ENCODE measurements at regions not wholly inside any gene's neighbourhood (a gene's known extent, or its start where the extent isn't known, plus 50 kb on each side); places are given as distances from the start of the nearest gene placed in this dataset.
"Not testable (repeated sequence)": the region's sequence is repeated elsewhere in the genome, so short reads cannot be mapped to it uniquely, and the experiment has no call there.

GRCh38 chr1:105088166-105088565 is 1338.5 kb downstream of the AMY1C start:
- Histone ChIP-seq H4K20me1 (ENCODE audit: insufficient read depth, low read length) (no peaks in the 10 kb centered on the region), H3K79me2 (ENCODE audit: insufficient read depth, low read length) (no peaks in the 10 kb centered on the region), H3K4me3 (ENCODE audit: low read depth in 1 of 2, low read length in 2 of 2) (no peak overlapping the region), H2AFZ (ENCODE audit: low read depth, low read length) (no peak overlapping the region), H3K9me3 (ENCODE audit: insufficient read depth, low read length, severe bottlenecking) (no peaks in the 10 kb centered on the region), H3K27ac (ENCODE audit: low read length) (no peak overlapping the region), H3K36me3 (ENCODE audit: insufficient read depth, low read length) (no peaks in the 10 kb centered on the region), H3K4me1 (ENCODE audit: insufficient read depth, low read length) (no peaks in the 10 kb centered on the region), H3K9ac (ENCODE audit: low read depth, low read length) (no peak overlapping the region), H3K4me2 (ENCODE audit: insufficient read depth, low read length) (no peak overlapping the region), H3K27me3 (ENCODE audit: insufficient read depth, low read length, poor library complexity) (no peaks in the 10 kb centered on the region)
- no peak for TF ChIP-seq EZH2 (IDR thresholded peaks at IDR 0.05; ENCODE audit: borderline replicate concordance, low read depth, low read length, severe bottlenecking)
- TF ChIP-seq CTCF (IDR thresholded peaks at IDR 0.05; ENCODE audit: borderline replicate concordance, extremely low read depth, low read length, poor library complexity, severe bottlenecking), result no peak
- DNase-seq (no peak), ATAC-seq (ENCODE audit: insufficient read depth, low read depth) (no peak)

GRCh38 chr1:105093893-105094292 is 1344.2 kb downstream of the AMY1C start:
- not testable (repeated sequence) for H4K20me1 ChIP-seq (ENCODE audit: insufficient read depth, low read length); H3K4me1 ChIP-seq (ENCODE audit: insufficient read depth, low read length); ATAC-seq (ENCODE audit: insufficient read depth, low read depth); DNase-seq; H3K4me2 ChIP-seq (ENCODE audit: insufficient read depth, low read length); H3K27ac ChIP-seq (ENCODE audit: low read length); H3K9me3 ChIP-seq (ENCODE audit: insufficient read depth, low read length, severe bottlenecking); H3K27me3 ChIP-seq (ENCODE audit: insufficient read depth, low read length, poor library complexity); H2AFZ ChIP-seq (ENCODE audit: low read depth, low read length); H3K79me2 ChIP-seq (ENCODE audit: insufficient read depth, low read length); H3K4me3 ChIP-seq (ENCODE audit: low read depth in 1 of 2, low read length in 2 of 2); H3K36me3 ChIP-seq (ENCODE audit: insufficient read depth, low read length); H3K9ac ChIP-seq (ENCODE audit: low read depth, low read length)

- Histone ChIP-seq H3K79me2 (ENCODE audit: insufficient read depth, low read length) (no peaks in the 10 kb centered on the region), H3K4me2 (ENCODE audit: insufficient read depth, low read length) (no peak overlapping the region), H3K27ac (ENCODE audit: low read length) (no peak overlapping the region), H3K9ac (ENCODE audit: low read depth, low read length) (no peak overlapping the region), H3K4me1 (ENCODE audit: insufficient read depth, low read length) (no peaks in the 10 kb centered on the region), H3K4me3 (ENCODE audit: low read depth in 1 of 2, low read length in 2 of 2) (no peak overlapping the region), H3K36me3 (ENCODE audit: insufficient read depth, low read length) (no peaks in the 10 kb centered on the region), H3K9me3 (ENCODE audit: insufficient read depth, low read length, severe bottlenecking) (no peaks in the 10 kb centered on the region), H2AFZ (ENCODE audit: low read depth, low read length) (no peak overlapping the region), H3K27me3 (ENCODE audit: insufficient read depth, low read length, poor library complexity) (no peaks in the 10 kb centered on the region), H4K20me1 (ENCODE audit: insufficient read depth, low read length) (no peaks in the 10 kb centered on the region)
- TF ChIP-seq EZH2 (IDR thresholded peaks at IDR 0.05; ENCODE audit: borderline replicate concordance, low read depth, low read length, severe bottlenecking) (no peak), CTCF (IDR thresholded peaks at IDR 0.05; ENCODE audit: borderline replicate concordance, extremely low read depth, low read length, poor library complexity, severe bottlenecking) (no peak)
- ATAC-seq (ENCODE audit: insufficient read depth, low read depth), result no peak
- DNase-seq, result no peak
Measured at GRCh38 chr1:105100102-105100501, 1350.4 kb downstream of the AMY1C start.

- no peaks in the 10 kb centered on the region for H4K20me1 ChIP-seq (ENCODE audit: insufficient read depth, low read length)
- no peak overlapping the region for H3K4me2 ChIP-seq (ENCODE audit: insufficient read depth, low read length)
- H3K9ac ChIP-seq (ENCODE audit: low read depth, low read length), result no peak overlapping the region
- H3K9me3 ChIP-seq (ENCODE audit: insufficient read depth, low read length, severe bottlenecking), result no peaks in the 10 kb centered on the region
- DNase-seq (no peak), ATAC-seq (ENCODE audit: insufficient read depth, low read depth) (no peak)
- H2AFZ ChIP-seq (ENCODE audit: low read depth, low read length), result no peak overlapping the region
- H3K36me3 ChIP-seq (ENCODE audit: insufficient read depth, low read length), result no peaks in the 10 kb centered on the region
- TF ChIP-seq EZH2 (IDR thresholded peaks at IDR 0.05; ENCODE audit: borderline replicate concordance, low read depth, low read length, severe bottlenecking), result no peak
- TF ChIP-seq CTCF (IDR thresholded peaks at IDR 0.05; ENCODE audit: borderline replicate concordance, extremely low read depth, low read length, poor library complexity, severe bottlenecking), result no peak
- no peaks in the 10 kb centered on the region for H3K4me1 ChIP-seq (ENCODE audit: insufficient read depth, low read length)
- H3K27me3 ChIP-seq (ENCODE audit: insufficient read depth, low read length, poor library complexity), result no peaks in the 10 kb centered on the region
- no peaks in the 10 kb centered on the region for H3K79me2 ChIP-seq (ENCODE audit: insufficient read depth, low read length)
- no peak overlapping the region for H3K4me3 ChIP-seq (ENCODE audit: low read depth in 1 of 2, low read length in 2 of 2)
- no peak overlapping the region for H3K27ac ChIP-seq (ENCODE audit: low read length)
Measured at GRCh38 chr1:105101261-105101660, 1351.6 kb downstream of the AMY1C start.
